GM18868 (cell line): ENCODE measurements at regions not wholly inside any gene's neighbourhood (a gene's known extent, or its start where the extent isn't known, plus 50 kb on each side); places are given as distances from the start of the nearest gene placed in this dataset.
A peak's percentile ranks its signal among the peaks of the same experiment; 100 is the strongest.

Source experiments
- ATAC-seq: cut with Tn5 transposase; IDR thresholded peaks from one replicate; pipeline ENCODE4 v1.9.1; 2021; ENCODE audit warnings: mild to moderate bottlenecking, moderate library complexity; ENCODE audit not compliant: unreplicated experiment

GRCh38 chr14:83993545-83993944 is 1536.4 kb upstream of the FLRT2 start:
- no peak for ATAC-seq

GRCh38 chr14:83994020-83994419 is 1535.9 kb upstream of the FLRT2 start:
- no peak for ATAC-seq

GRCh38 chr14:84001023-84001422 is 1528.9 kb upstream of the FLRT2 start:
- ATAC-seq = no peak

- ATAC-seq = no peak
Observed at GRCh38 chr14:84003346-84003745, 1526.6 kb upstream of the FLRT2 start.

GRCh38 chr14:84006643-84007155 is 1523.2 kb upstream of the FLRT2 start:
- no peak for ATAC-seq

GRCh38 chr14:84013424-84013823 is 1516.5 kb upstream of the FLRT2 start:
- ATAC-seq = no peak

- no peak for ATAC-seq
Observed at GRCh38 chr14:84017495-84017894, 1512.4 kb upstream of the FLRT2 start.

- no peak for ATAC-seq
Observed at GRCh38 chr14:84021433-84021832, 1508.5 kb upstream of the FLRT2 start.

- no peak for ATAC-seq
Observed at GRCh38 chr14:84024231-84024820, 1505.6 kb upstream of the FLRT2 start.

GRCh38 chr14:84025106-84026012 is 1504.6 kb upstream of the FLRT2 start:
- no peak for ATAC-seq

GRCh38 chr14:84027351-84027750 is 1502.6 kb upstream of the FLRT2 start:
- ATAC-seq = no peak

- no peak for ATAC-seq
Observed at GRCh38 chr14:84028080-84028604, 1501.8 kb upstream of the FLRT2 start.

GRCh38 chr14:84029246-84029645 is 1500.7 kb upstream of the FLRT2 start:
- ATAC-seq = no peak

GRCh38 chr14:84029720-84030119 is 1500.2 kb upstream of the FLRT2 start:
- no peak for ATAC-seq

GRCh38 chr14:84036840-84037239 is 1493.1 kb upstream of the FLRT2 start:
- peak; percentile 84 for ATAC-seq

- no peak for ATAC-seq
Observed at GRCh38 chr14:84037593-84037992, 1492.4 kb upstream of the FLRT2 start.

- no peak for ATAC-seq
Observed at GRCh38 chr14:84040101-84040500, 1489.8 kb upstream of the FLRT2 start.

GRCh38 chr14:84041421-84041820 is 1488.5 kb upstream of the FLRT2 start:
- ATAC-seq = no peak

- ATAC-seq = no peak
Observed at GRCh38 chr14:84042992-84043391, 1487.0 kb upstream of the FLRT2 start.

GRCh38 chr14:84064316-84065125 is 1465.4 kb upstream of the FLRT2 start:
- no peak for ATAC-seq

GRCh38 chr14:84065811-84066210 is 1464.1 kb upstream of the FLRT2 start:
- ATAC-seq = no peak
